Body of pancreas (tissue), 4 donors: ENCODE measurements at regions not wholly inside any gene's neighbourhood (a gene's known extent, or its start where the extent isn't known, plus 50 kb on each side); places are given as distances from the start of the nearest gene placed in this dataset.

Source experiments
- POLR2A ChIP-seq, 3 donors: fragments of 450-650 bp; IDR thresholded peaks; one replicate each; pipeline ENCODE4 v1.6.1; 2016; ENCODE audit warnings: antibody characterized with exemption in 3 of 3, mild to moderate bottlenecking in 2 of 3
- TF ChIP-seq, protein P1 (sequence below), 7 experiments: fragments of 450-650 bp in 4 of 7; fragments of 200-600 bp in 3 of 7; sonication (generic) in 3 of 7; IDR thresholded peaks; one replicate each; pipeline ENCODE4 v1.5.1; 2016 to 2019; ENCODE audit warnings: antibody characterized with exemption in 7 of 7

DNA sequence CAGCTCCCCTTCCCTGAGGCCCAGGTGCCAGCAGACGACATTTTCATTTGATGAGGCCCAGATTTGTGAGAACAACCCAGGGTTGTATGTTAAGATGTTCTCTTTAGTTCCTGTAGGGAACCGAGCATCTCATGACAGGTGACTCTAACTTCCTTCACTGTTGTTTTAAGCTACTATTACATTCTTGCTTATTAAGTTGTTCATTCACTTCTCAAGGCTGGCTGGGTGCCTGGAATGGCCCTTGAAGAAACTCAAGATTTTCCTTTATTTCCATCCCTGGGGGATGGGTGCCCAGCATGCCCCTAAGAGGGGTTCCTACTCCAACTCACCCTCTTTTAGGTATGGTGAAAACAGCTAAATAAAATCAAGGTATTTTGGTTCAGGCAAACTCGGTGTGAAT, 111.5 kb upstream of the SYNDIG1 start:
- TF ChIP-seq POLR2A (IDR thresholded peaks at IDR 0.05): no peak
- TF ChIP-seq, protein P1, sequence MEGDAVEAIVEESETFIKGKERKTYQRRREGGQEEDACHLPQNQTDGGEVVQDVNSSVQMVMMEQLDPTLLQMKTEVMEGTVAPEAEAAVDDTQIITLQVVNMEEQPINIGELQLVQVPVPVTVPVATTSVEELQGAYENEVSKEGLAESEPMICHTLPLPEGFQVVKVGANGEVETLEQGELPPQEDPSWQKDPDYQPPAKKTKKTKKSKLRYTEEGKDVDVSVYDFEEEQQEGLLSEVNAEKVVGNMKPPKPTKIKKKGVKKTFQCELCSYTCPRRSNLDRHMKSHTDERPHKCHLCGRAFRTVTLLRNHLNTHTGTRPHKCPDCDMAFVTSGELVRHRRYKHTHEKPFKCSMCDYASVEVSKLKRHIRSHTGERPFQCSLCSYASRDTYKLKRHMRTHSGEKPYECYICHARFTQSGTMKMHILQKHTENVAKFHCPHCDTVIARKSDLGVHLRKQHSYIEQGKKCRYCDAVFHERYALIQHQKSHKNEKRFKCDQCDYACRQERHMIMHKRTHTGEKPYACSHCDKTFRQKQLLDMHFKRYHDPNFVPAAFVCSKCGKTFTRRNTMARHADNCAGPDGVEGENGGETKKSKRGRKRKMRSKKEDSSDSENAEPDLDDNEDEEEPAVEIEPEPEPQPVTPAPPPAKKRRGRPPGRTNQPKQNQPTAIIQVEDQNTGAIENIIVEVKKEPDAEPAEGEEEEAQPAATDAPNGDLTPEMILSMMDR (IDR thresholded peaks at IDR 0.05): no peak
